ENCODE measurements at regions not wholly inside any gene's neighbourhood (a gene's known extent, or its start where the extent isn't known, plus 50 kb on each side); places are given as distances from the start of the nearest gene placed in this dataset.

- H3K27me3 Mint-ChIP-seq (ENCODE audit: low read depth), result peaks cover 7% of the 10 kb centered on the region
- peaks cover 4% of the 10 kb centered on the region for H3K4me1 Mint-ChIP-seq (ENCODE audit: low read depth)
- DNase-seq (no peak), ATAC-seq (no peak)
- CTCF ChIA-PET, result no interaction called here
- POLR2A ChIA-PET, result no interaction called here
- H3K9me3 Mint-ChIP-seq (ENCODE audit: insufficient read depth), result no peaks in the 10 kb centered on the region
- H3K27ac Mint-ChIP-seq, result no peak overlapping the region
- H3K36me3 Mint-ChIP-seq (ENCODE audit: low read depth), result no peaks in the 10 kb centered on the region
- H3K4me3 Mint-ChIP-seq, result no peak overlapping the region
Observed at GRCh38 chr15:38818157-38818790, 253.7 kb upstream of the RASGRP1 start.

DNA sequence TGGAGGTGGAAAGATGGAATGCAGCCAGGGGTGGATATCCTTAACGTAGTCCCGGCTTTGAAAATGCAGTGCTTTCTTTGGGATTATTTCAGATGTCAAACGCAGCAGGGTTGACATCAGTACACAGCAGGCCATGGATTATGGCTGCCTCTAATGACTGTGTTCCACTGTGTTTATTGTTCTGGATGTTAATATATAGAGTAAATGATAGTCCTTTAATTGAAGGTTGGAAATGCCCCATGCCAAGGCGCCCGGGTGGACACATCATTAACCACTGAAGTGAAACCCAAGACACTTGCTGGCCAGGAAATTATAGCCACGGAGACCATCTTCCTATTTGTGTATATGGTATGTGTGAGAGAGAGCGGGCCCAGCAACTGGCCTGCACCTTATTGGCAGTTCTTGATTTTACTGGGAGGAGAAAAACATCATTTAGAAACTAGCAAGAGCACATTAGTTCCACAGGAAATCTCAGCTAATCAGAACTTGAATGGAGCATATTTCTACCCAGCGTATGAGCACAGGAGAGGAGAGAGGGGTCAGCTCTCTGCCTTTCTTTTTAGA lies 254.9 kb upstream of the RASGRP1 start:
- H3K36me3 Mint-ChIP-seq (ENCODE audit: low read depth), result no peaks in the 10 kb centered on the region
- no peak for ATAC-seq

GRCh38 chr15:38823263-38823662 lies 258.6 kb upstream of the RASGRP1 start:
- DNase-seq (no peak), ATAC-seq (no peak)
- Mint-ChIP-seq H3K4me3 (no peak overlapping the region), H3K27me3 (ENCODE audit: low read depth) (peaks cover 10% of the 10 kb centered on the region), H3K4me1 (ENCODE audit: low read depth) (no peaks in the 10 kb centered on the region), H3K36me3 (ENCODE audit: low read depth) (no peaks in the 10 kb centered on the region), H3K27ac (no peak overlapping the region), H3K9me3 (ENCODE audit: insufficient read depth) (no peaks in the 10 kb centered on the region)
- ChIA-PET POLR2A (no interaction called here), CTCF (interaction anchor here (0.9 to 1.0 kb wide), 2 partner anchors 118 to 123 kb away, joined by 3 to 4 read pairs; no protein-coding TSS in a partner anchor)

More for the DNA sequence above, 254.9 kb upstream of the RASGRP1 start:
- Mint-ChIP-seq H3K4me3 (no peak overlapping the region), H3K9me3 (ENCODE audit: insufficient read depth) (no peaks in the 10 kb centered on the region), H3K27ac (no peak overlapping the region), H3K4me1 (ENCODE audit: low read depth) (peaks cover 4% of the 10 kb centered on the region), H3K27me3 (ENCODE audit: low read depth) (peaks cover 5% of the 10 kb centered on the region)
- ChIA-PET CTCF (interaction anchor here (1.1 kb wide), 1 partner anchor 48 kb away, joined by 3 read pairs; no protein-coding TSS in a partner anchor), POLR2A (no interaction called here)
- DNase-seq, result no peak

GRCh38 chr15:38824719-38825118 lies 260.1 kb upstream of the RASGRP1 start:
- Mint-ChIP-seq H3K27ac (no peak overlapping the region), H3K36me3 (ENCODE audit: low read depth) (no peaks in the 10 kb centered on the region), H3K27me3 (ENCODE audit: low read depth) (peaks cover 14% of the 10 kb centered on the region), H3K4me1 (ENCODE audit: low read depth) (no peaks in the 10 kb centered on the region), H3K9me3 (ENCODE audit: insufficient read depth) (no peaks in the 10 kb centered on the region), H3K4me3 (no peak overlapping the region)
- POLR2A ChIA-PET, result no interaction called here
- CTCF ChIA-PET, result no interaction called here
- no peak for ATAC-seq
- no peak for DNase-seq

GRCh38 chr15:38826880-38827279 lies 262.3 kb upstream of the RASGRP1 start:
- Mint-ChIP-seq H3K27me3 (ENCODE audit: low read depth) (peaks cover 16% of the 10 kb centered on the region), H3K9me3 (ENCODE audit: insufficient read depth) (no peaks in the 10 kb centered on the region), H3K36me3 (ENCODE audit: low read depth) (no peaks in the 10 kb centered on the region), H3K4me3 (no peak overlapping the region), H3K27ac (no peak overlapping the region), H3K4me1 (ENCODE audit: low read depth) (no peaks in the 10 kb centered on the region)
- ATAC-seq (no peak), DNase-seq (no peak)
- POLR2A ChIA-PET, result no interaction called here
- CTCF ChIA-PET, result interaction anchor here (1.8 kb wide), 1 partner anchor 11 kb away, joined by 8 read pairs; no protein-coding TSS in a partner anchor

- Mint-ChIP-seq H3K27me3 (ENCODE audit: low read depth) (peaks cover 16% of the 10 kb centered on the region), H3K27ac (no peak overlapping the region)
- ATAC-seq, result no peak
Observed at GRCh38 chr15:38828031-38828532, 263.5 kb upstream of the RASGRP1 start.

GRCh38 chr15:38829086-38829485 lies 264.5 kb upstream of the RASGRP1 start:
- CTCF ChIA-PET, result no interaction called here
- ATAC-seq, result no peak
- H3K4me1 Mint-ChIP-seq (ENCODE audit: low read depth), result no peaks in the 10 kb centered on the region
- H3K27ac Mint-ChIP-seq, result no peak overlapping the region
- no peak for DNase-seq
- no peaks in the 10 kb centered on the region for H3K36me3 Mint-ChIP-seq (ENCODE audit: low read depth)
- peaks cover 16% of the 10 kb centered on the region for H3K27me3 Mint-ChIP-seq (ENCODE audit: low read depth)
- H3K9me3 Mint-ChIP-seq (ENCODE audit: insufficient read depth), result no peaks in the 10 kb centered on the region
- POLR2A ChIA-PET, result no interaction called here
- no peak overlapping the region for H3K4me3 Mint-ChIP-seq

More at GRCh38 chr15:38828031-38828532, 263.5 kb upstream of the RASGRP1 start:
- Mint-ChIP-seq H3K36me3 (ENCODE audit: low read depth) (no peaks in the 10 kb centered on the region), H3K4me1 (ENCODE audit: low read depth) (no peaks in the 10 kb centered on the region), H3K4me3 (no peak overlapping the region), H3K9me3 (ENCODE audit: insufficient read depth) (no peaks in the 10 kb centered on the region)
- POLR2A ChIA-PET, result no interaction called here
- CTCF ChIA-PET, result interaction anchor here (0.8 kb wide), 1 partner anchor 20 kb away, joined by 4 read pairs; no protein-coding TSS in a partner anchor
- DNase-seq, result no peak

DNA sequence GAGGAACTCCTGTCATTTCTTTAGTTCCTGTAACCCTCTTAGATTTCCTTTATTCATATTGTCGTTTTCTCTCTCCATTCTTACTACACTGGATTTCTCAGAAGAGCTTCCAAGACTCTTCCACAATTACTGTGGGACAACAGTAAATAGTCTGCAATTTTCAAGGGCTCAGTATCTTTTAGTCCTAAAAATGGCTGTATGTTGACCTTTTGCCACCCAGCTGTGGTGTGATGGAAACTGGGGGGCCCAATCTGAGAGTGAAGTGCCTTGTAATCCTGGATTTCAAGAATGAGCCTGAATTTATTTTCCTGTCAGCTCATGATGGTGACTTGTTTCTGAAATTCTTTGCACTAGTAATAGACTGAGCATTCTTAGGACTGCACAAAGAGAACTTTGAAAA lies 277.6 kb upstream of the RASGRP1 start:
- Mint-ChIP-seq H3K4me1 (ENCODE audit: low read depth) (no peaks in the 10 kb centered on the region), H3K27me3 (ENCODE audit: low read depth) (peaks cover 13% of the 10 kb centered on the region), H3K36me3 (ENCODE audit: low read depth) (no peaks in the 10 kb centered on the region), H3K9me3 (ENCODE audit: insufficient read depth) (no peaks in the 10 kb centered on the region), H3K27ac (no peak overlapping the region), H3K4me3 (no peak overlapping the region)
- ChIA-PET CTCF (interaction anchor here (0.9 to 1.4 kb wide), 2 partner anchors 25 to 401 kb away, joined by 4 read pairs; no protein-coding TSS in a partner anchor), POLR2A (no interaction called here)
- ATAC-seq (no peak), DNase-seq (no peak)

- no peak for DNase-seq
- ChIA-PET CTCF (interaction anchor here (1.4 kb wide), 1 partner anchor 402 kb away, joined by 4 read pairs; no protein-coding TSS in a partner anchor), POLR2A (no interaction called here)
Observed at GRCh38 chr15:38843051-38843501, 278.5 kb upstream of the RASGRP1 start.

GRCh38 chr15:38843736-38844590 lies 279.3 kb upstream of the RASGRP1 start:
- Mint-ChIP-seq H3K4me1 (ENCODE audit: low read depth) (no peaks in the 10 kb centered on the region), H3K9me3 (ENCODE audit: insufficient read depth) (no peaks in the 10 kb centered on the region), H3K27me3 (ENCODE audit: low read depth) (peaks cover 11% of the 10 kb centered on the region), H3K4me3 (no peak overlapping the region), H3K36me3 (ENCODE audit: low read depth) (no peaks in the 10 kb centered on the region), H3K27ac (no peak overlapping the region)
- DNase-seq, result no peak
- ATAC-seq, result no peak
- CTCF ChIA-PET, result no interaction called here
- POLR2A ChIA-PET, result no interaction called here

More at GRCh38 chr15:38843051-38843501, 278.5 kb upstream of the RASGRP1 start:
- Mint-ChIP-seq H3K36me3 (ENCODE audit: low read depth) (no peaks in the 10 kb centered on the region), H3K4me3 (no peak overlapping the region), H3K9me3 (ENCODE audit: insufficient read depth) (no peaks in the 10 kb centered on the region), H3K27ac (no peak overlapping the region), H3K27me3 (ENCODE audit: low read depth) (peaks cover 11% of the 10 kb centered on the region), H3K4me1 (ENCODE audit: low read depth) (no peaks in the 10 kb centered on the region)
- ATAC-seq, result no peak

DNA sequence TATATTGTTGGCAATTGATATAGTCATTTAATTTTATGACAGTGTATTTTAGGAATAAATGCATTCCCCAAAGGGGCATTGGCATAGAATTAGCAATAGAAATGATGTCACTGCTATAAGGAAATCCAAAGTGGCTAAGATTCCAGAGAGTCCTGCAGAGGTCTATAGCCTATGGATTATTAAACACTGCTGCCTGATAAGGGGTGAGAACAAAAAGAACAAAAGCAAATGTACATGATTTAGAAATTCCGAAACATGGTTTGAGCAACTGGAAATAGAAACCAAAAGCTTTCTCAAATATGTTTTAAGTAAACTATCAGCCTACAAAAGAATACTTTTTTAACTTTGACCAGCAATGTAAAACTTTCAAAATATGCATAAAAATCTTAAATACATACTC lies 280.1 kb upstream of the RASGRP1 start:
- H3K4me1 Mint-ChIP-seq (ENCODE audit: low read depth), result no peaks in the 10 kb centered on the region
- DNase-seq (no peak), ATAC-seq (no peak)
- H3K4me3 Mint-ChIP-seq, result no peak overlapping the region
- H3K27me3 Mint-ChIP-seq (ENCODE audit: low read depth), result peaks cover 11% of the 10 kb centered on the region
- H3K9me3 Mint-ChIP-seq (ENCODE audit: insufficient read depth), result no peaks in the 10 kb centered on the region
- H3K36me3 Mint-ChIP-seq (ENCODE audit: low read depth), result no peaks in the 10 kb centered on the region
- POLR2A ChIA-PET, result no interaction called here
- CTCF ChIA-PET, result no interaction called here
- H3K27ac Mint-ChIP-seq, result no peak overlapping the region

DNA sequence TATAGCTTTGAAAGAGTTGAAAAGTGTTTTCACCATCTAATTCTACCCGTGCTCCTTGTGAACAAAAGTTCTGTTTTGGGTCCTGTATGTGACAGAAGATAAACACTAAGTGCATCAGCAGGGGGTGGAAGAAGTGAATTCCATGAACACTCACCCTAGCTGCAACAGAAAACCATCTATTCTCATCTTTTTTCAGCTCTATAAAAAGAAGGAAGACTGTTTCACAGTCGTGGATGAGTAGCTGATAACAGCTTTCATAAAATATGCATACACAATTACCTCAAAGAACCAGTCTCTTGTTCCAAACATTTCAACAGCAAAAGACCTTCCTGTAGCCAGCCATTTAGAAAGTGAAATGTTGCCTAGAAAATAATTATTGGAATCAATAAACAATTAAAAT lies 281.7 kb upstream of the RASGRP1 start:
- H3K9me3 Mint-ChIP-seq (ENCODE audit: insufficient read depth), result no peaks in the 10 kb centered on the region
- H3K27ac Mint-ChIP-seq, result no peak overlapping the region
- ATAC-seq (no peak), DNase-seq (no peak)
- no peaks in the 10 kb centered on the region for H3K36me3 Mint-ChIP-seq (ENCODE audit: low read depth)
- H3K4me1 Mint-ChIP-seq (ENCODE audit: low read depth), result no peaks in the 10 kb centered on the region
- H3K4me3 Mint-ChIP-seq, result no peak overlapping the region
- POLR2A ChIA-PET, result no interaction called here
- CTCF ChIA-PET, result no interaction called here
- H3K27me3 Mint-ChIP-seq (ENCODE audit: low read depth), result peaks cover 11% of the 10 kb centered on the region
